OCI-LY3 (cell line): ENCODE measurements at regions not wholly inside any gene's neighbourhood (a gene's known extent, or its start where the extent isn't known, plus 50 kb on each side); places are given as distances from the start of the nearest gene placed in this dataset.

Experiments
- CTCF ChIP-seq: fragments of 200-600, 300-600 bp; sonication (generic); IDR thresholded peaks from 2 replicates; pipeline ENCODE4 v1.5.1; 2014; ENCODE audit warnings: antibody characterized with exemption, low read length, low read depth
- EZH2phosphoT487 ChIP-seq: fragments of 200-600 bp; shearing (Covaris generic); IDR thresholded peaks from 2 replicates; pipeline ENCODE4 v1.6.1; 2018; ENCODE audit warnings: antibody characterized with exemption, mixed run types, low read depth

- TF ChIP-seq CTCF (no peak), EZH2phosphoT487 (no peak)
Measured at GRCh38 chr4:173684223-173684622, 154.2 kb upstream of the HAND2 start.
